SW 1271 (cell line): ENCODE measurements at regions not wholly inside any gene's neighbourhood (a gene's known extent, or its start where the extent isn't known, plus 50 kb on each side); places are given as distances from the start of the nearest gene placed in this dataset.
"Not testable (repeated sequence)": the region's sequence is repeated elsewhere in the genome, so short reads cannot be mapped to it uniquely, and the experiment has no call there.

ENCODE experiments used
- DNase-seq, 2 experiments: peaks; one replicate each; lab custom pipeline; 2025; lab: John Stamatoyannopoulos, UW

- no peak for DNase-seq
Observed at GRCh38 chr6:4491501-4492260, 284.5 kb upstream of the CDYL start.

- no peak for DNase-seq
Observed at GRCh38 chr6:4489538-4489937, 286.7 kb upstream of the CDYL start.

- DNase-seq, result no peak
Observed at GRCh38 chr6:4488389-4488788, 287.8 kb upstream of the CDYL start.

- no peak for DNase-seq
Observed at GRCh38 chr6:4487538-4487937, 288.7 kb upstream of the CDYL start.

GRCh38 chr6:4486568-4487315, 289.5 kb upstream of the CDYL start:
- DNase-seq, result no peak

GRCh38 chr6:4485735-4486134, 290.5 kb upstream of the CDYL start:
- no peak for DNase-seq

GRCh38 chr6:4482461-4482860, 293.7 kb upstream of the CDYL start:
- DNase-seq, result no peak

- DNase-seq, result no peak
Observed at GRCh38 chr6:4480788-4481735, 295.1 kb upstream of the CDYL start.

GRCh38 chr6:4478098-4478497, 298.1 kb upstream of the CDYL start:
- no peak for DNase-seq

GRCh38 chr6:4474810-4475209, 301.4 kb upstream of the CDYL start:
- no peak for DNase-seq

- no peak for DNase-seq
Observed at GRCh38 chr6:4472969-4473642, 303.1 kb upstream of the CDYL start.

GRCh38 chr6:4472222-4472621, 304.0 kb upstream of the CDYL start:
- DNase-seq, result no peak

GRCh38 chr6:4471515-4471914, 304.7 kb upstream of the CDYL start:
- DNase-seq, result not testable (repeated sequence)

GRCh38 chr6:4470698-4471210, 305.4 kb upstream of the CDYL start:
- no peak for DNase-seq

- DNase-seq, result peak in 1 of 2 experiments; percentile 15
Observed at GRCh38 chr6:4466769-4467480, 309.3 kb upstream of the CDYL start.

- DNase-seq, result no peak
Observed at GRCh38 chr6:4466261-4466660, 309.9 kb upstream of the CDYL start.

- DNase-seq, result no peak
Observed at GRCh38 chr6:4464638-4465037, 311.6 kb upstream of the CDYL start.

GRCh38 chr6:4463236-4463635, 313.0 kb upstream of the CDYL start:
- no peak for DNase-seq

GRCh38 chr6:4460586-4461475, 315.4 kb upstream of the CDYL start:
- no peak for DNase-seq

GRCh38 chr6:4459996-4460395, 316.2 kb upstream of the CDYL start:
- no peak for DNase-seq
